CD4-positive, alpha-beta T cell (primary cell): ENCODE measurements at regions not wholly inside any gene's neighbourhood (a gene's known extent, or its start where the extent isn't known, plus 50 kb on each side); places are given as distances from the start of the nearest gene placed in this dataset.

Experiments used
- ATAC-seq: fragments of 200-7000 bp; cut with Tn5 transposase; one replicate; pipeline ENCODE4 v1.10.0; 2022; ENCODE audit warnings: mild to moderate bottlenecking; ENCODE audit not compliant: poor library complexity
- CTCF ChIA-PET: fragments of 350-600 bp; sonication (Branson Sonifier 250); formaldehyde crosslinking; loops from one replicate; lab custom pipeline; 2021; ENCODE audit warnings: antibody characterized with exemption, inconsistent platforms; lab: Charles Lee
- POLR2A ChIA-PET: fragments of 350-600 bp; sonication (Branson Sonifier 250); formaldehyde crosslinking; loops from one replicate; lab custom pipeline; 2021; ENCODE audit warnings: antibody characterized with exemption, inconsistent platforms; lab: Charles Lee
- DNase-seq, 14 experiments: peaks; one replicate each; pipeline ENCODE4 v3.0.0-alpha.2; 2013 to 2020; ENCODE audit warnings: mixed read lengths in 2 of 14
- H3K27ac ChIP-seq, 2 donors: one replicate each; pipeline versions ENCODE4 v1.5.1 to v1.7.0; 2013; ENCODE audit warnings: low read length in 2 of 2, low read depth in 1 of 2, mild to moderate bottlenecking in 1 of 2
- H3K27me3 ChIP-seq, 2 experiments: 1 replicate in 1 of 2; 2 replicates in 1 of 2; pipeline versions ENCODE4 v1.6.1 to v1.7.0; 2013; ENCODE audit warnings: low read length in 2 of 2, control low read depth in 1 of 2, mild to moderate bottlenecking in 1 of 2, moderate library complexity in 1 of 2; ENCODE audit not compliant: insufficient read depth in 2 of 2, control insufficient read depth in 1 of 2
- H3K36me3 ChIP-seq: one replicate; pipeline ENCODE4 v1.6.1; 2013; ENCODE audit warnings: low read length, control low read depth; ENCODE audit not compliant: insufficient read depth
- H3K4me1 ChIP-seq: one replicate; pipeline ENCODE4 v1.6.1; 2013; ENCODE audit warnings: low read length, control low read depth; ENCODE audit not compliant: insufficient read depth
- H3K4me3 ChIP-seq: one replicate; pipeline ENCODE4 v1.5.1; 2013; ENCODE audit warnings: mild to moderate bottlenecking, low read length, moderate library complexity
- H3K9me3 ChIP-seq, 2 experiments: 1 replicate in 1 of 2; 2 replicates in 1 of 2; pipeline versions ENCODE4 v1.6.1 to v1.7.0; 2013; ENCODE audit warnings: low read length in 2 of 2, mild to moderate bottlenecking in 2 of 2, control low read depth in 1 of 2, moderate library complexity in 1 of 2; ENCODE audit not compliant: control insufficient read depth in 1 of 2, insufficient read depth in 1 of 2
- H3K27ac Mint-ChIP-seq: one replicate; pipeline ENCODE4 v1.8.0; 2020; ENCODE audit warnings: mixed read lengths
- H3K27me3 Mint-ChIP-seq: one replicate; pipeline ENCODE4 v1.8.0; 2021; ENCODE audit warnings: mixed read lengths
- H3K36me3 Mint-ChIP-seq: one replicate; pipeline ENCODE4 v1.8.0; 2021; ENCODE audit warnings: low read depth, mixed read lengths
- H3K4me1 Mint-ChIP-seq: one replicate; pipeline ENCODE4 v1.8.0; 2021; ENCODE audit warnings: low read depth, mixed read lengths
- H3K4me3 Mint-ChIP-seq: one replicate; pipeline ENCODE4 v1.8.0; 2020; ENCODE audit warnings: mild to moderate bottlenecking, mixed read lengths
- H3K9me3 Mint-ChIP-seq: one replicate; pipeline ENCODE4 v1.8.0; 2020; ENCODE audit warnings: mixed read lengths
- intact Hi-C, 2 experiments: fragments of 100-400 bp; cut with DNase I in 1 of 2; cut with micrococcal nuclease in 1 of 2; formaldehyde crosslinking; loops; one replicate each; pipeline versions ENCODE4 v1.15.1 to v1.9.0; 2023 to 2025; cut with DNase I, micrococcal nuclease
- TF ChIP-seq, protein P1 (sequence below): fragments of 200-600 bp; IDR thresholded peaks from one replicate; pipeline ENCODE4 v1.8.0; 2022; ENCODE audit warnings: antibody characterized with exemption, mild to moderate bottlenecking

DNA sequence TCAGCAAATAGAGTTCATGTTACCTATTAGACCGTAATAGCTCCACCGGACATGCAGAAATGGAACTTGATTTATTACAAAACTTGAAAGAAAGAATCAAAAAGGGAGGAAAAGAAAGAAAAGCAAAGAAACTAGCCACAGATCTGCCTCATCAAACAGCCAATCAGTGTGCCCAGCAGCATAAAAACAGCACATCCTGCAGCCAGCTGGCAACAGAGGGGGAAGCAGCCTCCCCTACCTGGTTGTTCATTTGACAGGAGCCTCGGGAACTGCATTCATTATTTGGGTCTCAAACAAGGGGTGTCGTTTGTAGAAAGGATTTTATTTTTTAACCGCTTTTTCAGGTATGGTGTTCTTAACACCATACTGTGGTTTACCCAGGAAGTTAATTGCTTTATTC is 181.5 kb upstream of the TOPAZ1 start:
- intact Hi-C loops, result no loop called here
- Histone ChIP-seq H3K27ac (no peak overlapping the region), H3K36me3 (no peaks in the 10 kb centered on the region), H3K27me3 (peaks cover 0 to 6% of the 10 kb centered on the region in 2 experiments), H3K9me3 (no peaks in the 10 kb centered on the region), H3K4me3 (no peak overlapping the region), H3K4me1 (peaks cover 3% of the 10 kb centered on the region)
- Mint-ChIP-seq H3K4me3 (no peak overlapping the region), H3K27ac (no peak overlapping the region), H3K9me3 (no peaks in the 10 kb centered on the region), H3K4me1 (peaks cover 35% of the 10 kb centered on the region), H3K36me3 (no peaks in the 10 kb centered on the region), H3K27me3 (peaks cover 17% of the 10 kb centered on the region)
- ChIA-PET CTCF (no interaction called here), POLR2A (no interaction called here)
- DNase-seq (peak in 2 of 14 experiments; percentile 2 to 12), ATAC-seq (no peak)
- TF ChIP-seq, protein P1, sequence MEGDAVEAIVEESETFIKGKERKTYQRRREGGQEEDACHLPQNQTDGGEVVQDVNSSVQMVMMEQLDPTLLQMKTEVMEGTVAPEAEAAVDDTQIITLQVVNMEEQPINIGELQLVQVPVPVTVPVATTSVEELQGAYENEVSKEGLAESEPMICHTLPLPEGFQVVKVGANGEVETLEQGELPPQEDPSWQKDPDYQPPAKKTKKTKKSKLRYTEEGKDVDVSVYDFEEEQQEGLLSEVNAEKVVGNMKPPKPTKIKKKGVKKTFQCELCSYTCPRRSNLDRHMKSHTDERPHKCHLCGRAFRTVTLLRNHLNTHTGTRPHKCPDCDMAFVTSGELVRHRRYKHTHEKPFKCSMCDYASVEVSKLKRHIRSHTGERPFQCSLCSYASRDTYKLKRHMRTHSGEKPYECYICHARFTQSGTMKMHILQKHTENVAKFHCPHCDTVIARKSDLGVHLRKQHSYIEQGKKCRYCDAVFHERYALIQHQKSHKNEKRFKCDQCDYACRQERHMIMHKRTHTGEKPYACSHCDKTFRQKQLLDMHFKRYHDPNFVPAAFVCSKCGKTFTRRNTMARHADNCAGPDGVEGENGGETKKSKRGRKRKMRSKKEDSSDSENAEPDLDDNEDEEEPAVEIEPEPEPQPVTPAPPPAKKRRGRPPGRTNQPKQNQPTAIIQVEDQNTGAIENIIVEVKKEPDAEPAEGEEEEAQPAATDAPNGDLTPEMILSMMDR, result no peak

DNA sequence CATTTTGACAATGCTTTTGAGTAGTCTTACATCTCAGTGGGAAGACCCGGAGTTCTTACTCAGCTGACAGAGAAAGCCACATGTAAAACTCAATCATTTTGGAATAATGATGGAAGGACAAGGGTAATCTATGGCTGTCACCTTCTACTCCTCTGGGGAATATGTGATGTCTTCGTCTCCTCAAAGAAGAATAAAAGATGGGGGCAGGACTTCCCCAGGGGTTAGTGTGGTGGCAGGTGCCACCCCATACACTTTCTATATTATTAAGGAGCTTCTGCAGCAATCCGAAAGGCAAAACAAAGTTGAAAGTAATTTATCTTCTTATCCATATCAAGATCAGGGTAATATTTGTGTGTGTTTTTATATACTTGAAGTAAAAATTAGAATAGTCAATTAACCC is 180.4 kb upstream of the TOPAZ1 start:
- no peak overlapping the region for H3K4me3 Mint-ChIP-seq
- H3K4me1 ChIP-seq, result peaks cover 3% of the 10 kb centered on the region
- H3K36me3 Mint-ChIP-seq, result no peaks in the 10 kb centered on the region
- H3K9me3 ChIP-seq, result no peaks in the 10 kb centered on the region
- ChIA-PET POLR2A (no interaction called here), CTCF (no interaction called here)
- H3K27me3 Mint-ChIP-seq, result peaks cover 17% of the 10 kb centered on the region
- peaks cover 35% of the 10 kb centered on the region for H3K4me1 Mint-ChIP-seq
- no peak overlapping the region for H3K4me3 ChIP-seq
- peaks cover 0 to 6% of the 10 kb centered on the region in 2 experiments for H3K27me3 ChIP-seq
- intact Hi-C loops, result no loop called here
- H3K9me3 Mint-ChIP-seq, result no peaks in the 10 kb centered on the region
- TF ChIP-seq, protein P1, result no peak
- DNase-seq (no peak), ATAC-seq (no peak)
- H3K27ac ChIP-seq, result no peak overlapping the region
- no peaks in the 10 kb centered on the region for H3K36me3 ChIP-seq
- H3K27ac Mint-ChIP-seq, result no peak overlapping the region

DNA sequence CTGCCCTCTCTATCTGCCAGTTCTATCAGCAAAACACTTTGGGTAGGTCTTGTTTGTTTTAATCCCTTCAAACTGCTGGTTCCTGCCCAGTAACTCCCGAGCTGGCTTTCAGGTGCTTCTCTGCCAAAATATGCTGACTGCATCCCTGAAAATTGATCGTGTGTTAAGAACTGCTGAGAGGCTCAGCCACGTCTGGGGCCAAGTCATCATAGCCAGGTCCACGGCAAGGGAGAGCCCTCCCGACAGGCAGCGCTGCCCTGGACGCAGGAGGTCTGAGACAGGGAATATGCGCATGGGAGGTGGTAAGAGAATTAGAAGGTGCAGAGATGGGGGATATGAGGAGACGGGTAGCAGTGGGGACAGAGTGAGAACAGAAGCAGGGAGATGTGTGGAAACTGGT is 179.7 kb upstream of the TOPAZ1 start:
- Histone ChIP-seq H3K27me3 (peaks cover 0 to 6% of the 10 kb centered on the region in 2 experiments), H3K9me3 (no peaks in the 10 kb centered on the region), H3K4me1 (peaks cover 3% of the 10 kb centered on the region), H3K4me3 (no peak overlapping the region), H3K36me3 (no peaks in the 10 kb centered on the region), H3K27ac (no peak overlapping the region)
- DNase-seq, result no peak
- Mint-ChIP-seq H3K27ac (no peak overlapping the region), H3K9me3 (no peaks in the 10 kb centered on the region), H3K4me3 (no peak overlapping the region), H3K4me1 (peaks cover 35% of the 10 kb centered on the region), H3K36me3 (no peaks in the 10 kb centered on the region), H3K27me3 (peaks cover 17% of the 10 kb centered on the region)
- no peak for ATAC-seq
- ChIA-PET CTCF (no interaction called here), POLR2A (no interaction called here)
- TF ChIP-seq, protein P1, result no peak
- intact Hi-C loops, result no loop called here
